ENCODE measurements at regions not wholly inside any gene's neighbourhood (a gene's known extent, or its start where the extent isn't known, plus 50 kb on each side); places are given as distances from the start of the nearest gene placed in this dataset.

- TF ChIP-seq EZH2 (IDR thresholded peaks at IDR 0.05; ENCODE audit: low read length, missing control alignments) (no peak), CTCF (conservative IDR thresholded peaks at IDR 0.05 in 1 of 2, IDR thresholded peaks at IDR 0.05 in 1 of 2; ENCODE audit: low read depth in 1 of 2, low read length in 2 of 2) (no peak)
Measured at GRCh38 chr2:136613096-136613495, 152.2 kb upstream of the THSD7B start.
